HG02759 (cell line): ENCODE measurements at regions not wholly inside any gene's neighbourhood (a gene's known extent, or its start where the extent isn't known, plus 50 kb on each side); places are given as distances from the start of the nearest gene placed in this dataset.

Experiments used
- ATAC-seq: cut with Tn5 transposase; IDR thresholded peaks from one replicate; pipeline ENCODE4 v1.9.1; 2021; ENCODE audit warnings: mild to moderate bottlenecking, moderate library complexity; ENCODE audit not compliant: unreplicated experiment

GRCh38 chr6:137816133-137816579, 50.9 kb upstream of the TNFAIP3 start:
- peak; percentile 33 for ATAC-seq

GRCh38 chr6:137816688-137817618, 50.1 kb upstream of the TNFAIP3 start:
- no peak for ATAC-seq
